Tibial nerve (tissue), 3 donors: ENCODE measurements at regions not wholly inside any gene's neighbourhood (a gene's known extent, or its start where the extent isn't known, plus 50 kb on each side); places are given as distances from the start of the nearest gene placed in this dataset.

Experiments
- POLR2A ChIP-seq, 2 donors: fragments of 450-650 bp; IDR thresholded peaks; one replicate each; pipeline ENCODE4 v1.6.1; 2017; ENCODE audit warnings: antibody characterized with exemption in 2 of 2, mild to moderate bottlenecking in 2 of 2, moderate library complexity in 2 of 2
- TF ChIP-seq, protein P1 (sequence below), 5 experiments: fragments of 200-600 bp in 3 of 5; fragments of 450-650 bp in 2 of 5; sonication (generic) in 3 of 5; IDR thresholded peaks; one replicate each; pipeline ENCODE4 v1.5.1; 2016 to 2019; ENCODE audit warnings: antibody characterized with exemption in 5 of 5, mild to moderate bottlenecking in 3 of 5, moderate library complexity in 2 of 5

DNA sequence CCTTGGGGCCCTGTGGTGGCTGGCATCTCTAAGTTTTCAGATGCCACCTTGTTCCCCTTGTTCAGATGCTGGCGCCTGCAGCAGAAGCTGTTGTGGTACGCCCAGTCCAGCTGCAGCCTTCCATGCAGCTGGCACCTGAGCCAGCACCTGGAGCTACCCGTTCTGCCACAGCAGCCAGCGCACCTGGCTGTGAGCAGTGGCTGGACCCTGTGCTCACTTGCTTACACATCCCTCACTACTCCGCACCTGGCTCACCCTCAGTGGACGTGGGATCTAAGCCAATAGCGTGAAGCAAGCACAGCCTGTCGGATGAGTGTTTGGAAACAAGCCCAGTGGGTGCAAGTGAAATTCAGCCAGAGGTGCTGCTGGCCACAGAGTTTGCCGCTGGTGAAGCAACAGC is 607.5 kb upstream of the BCHE start:
- TF ChIP-seq, protein P1, sequence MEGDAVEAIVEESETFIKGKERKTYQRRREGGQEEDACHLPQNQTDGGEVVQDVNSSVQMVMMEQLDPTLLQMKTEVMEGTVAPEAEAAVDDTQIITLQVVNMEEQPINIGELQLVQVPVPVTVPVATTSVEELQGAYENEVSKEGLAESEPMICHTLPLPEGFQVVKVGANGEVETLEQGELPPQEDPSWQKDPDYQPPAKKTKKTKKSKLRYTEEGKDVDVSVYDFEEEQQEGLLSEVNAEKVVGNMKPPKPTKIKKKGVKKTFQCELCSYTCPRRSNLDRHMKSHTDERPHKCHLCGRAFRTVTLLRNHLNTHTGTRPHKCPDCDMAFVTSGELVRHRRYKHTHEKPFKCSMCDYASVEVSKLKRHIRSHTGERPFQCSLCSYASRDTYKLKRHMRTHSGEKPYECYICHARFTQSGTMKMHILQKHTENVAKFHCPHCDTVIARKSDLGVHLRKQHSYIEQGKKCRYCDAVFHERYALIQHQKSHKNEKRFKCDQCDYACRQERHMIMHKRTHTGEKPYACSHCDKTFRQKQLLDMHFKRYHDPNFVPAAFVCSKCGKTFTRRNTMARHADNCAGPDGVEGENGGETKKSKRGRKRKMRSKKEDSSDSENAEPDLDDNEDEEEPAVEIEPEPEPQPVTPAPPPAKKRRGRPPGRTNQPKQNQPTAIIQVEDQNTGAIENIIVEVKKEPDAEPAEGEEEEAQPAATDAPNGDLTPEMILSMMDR (IDR thresholded peaks at IDR 0.05), result no peak
- TF ChIP-seq POLR2A (IDR thresholded peaks at IDR 0.05), result no peak
